HUES48 (cell line): ENCODE measurements at regions not wholly inside any gene's neighbourhood (a gene's known extent, or its start where the extent isn't known, plus 50 kb on each side); places are given as distances from the start of the nearest gene placed in this dataset.

Experiments used
- H3K27ac ChIP-seq: one replicate; pipeline ENCODE4 v1.7.0; 2013; ENCODE audit warnings: low read depth, low read length, inconsistent platforms
- H3K27me3 ChIP-seq: 2 replicates; pipeline ENCODE4 v1.6.1; 2013; ENCODE audit warnings: mild to moderate bottlenecking, low read length; ENCODE audit not compliant: control insufficient read depth, insufficient read depth
- H3K36me3 ChIP-seq: 2 replicates; pipeline ENCODE4 v1.6.1; 2013; ENCODE audit warnings: low read length; ENCODE audit not compliant: control insufficient read depth, insufficient read depth
- H3K4me1 ChIP-seq: 2 replicates; pipeline ENCODE4 v1.6.1; 2013; ENCODE audit warnings: mild to moderate bottlenecking, low read length; ENCODE audit not compliant: control insufficient read depth, insufficient read depth
- H3K4me3 ChIP-seq: 2 replicates; pipeline ENCODE4 v1.5.1; 2013; ENCODE audit warnings: mild to moderate bottlenecking, low read depth, low read length
- H3K9ac ChIP-seq: 2 replicates; pipeline ENCODE4 v1.6.1; 2013; ENCODE audit warnings: mild to moderate bottlenecking, low read depth, low read length, moderate library complexity
- H3K9me3 ChIP-seq: 2 replicates; pipeline ENCODE4 v1.6.1; 2013; ENCODE audit warnings: low read length; ENCODE audit not compliant: control insufficient read depth, insufficient read depth

GRCh38 chr11:15793043-15793996 is 563.0 kb downstream of the SOX6 start:
- Histone ChIP-seq H3K4me3 (no peak overlapping the region), H3K9me3 (peaks cover 5% of the 10 kb centered on the region; the same call in 1 of the 2 replicates), H3K27me3 (no peaks in the 10 kb centered on the region), H3K9ac (no peak overlapping the region), H3K4me1 (no peaks in the 10 kb centered on the region), H3K27ac (no peak overlapping the region), H3K36me3 (no peaks in the 10 kb centered on the region)

GRCh38 chr11:15794361-15795150 is 561.8 kb downstream of the SOX6 start:
- Histone ChIP-seq H3K27ac (no peak overlapping the region), H3K4me3 (no peak overlapping the region), H3K27me3 (no peaks in the 10 kb centered on the region), H3K36me3 (no peaks in the 10 kb centered on the region), H3K9ac (no peak overlapping the region), H3K4me1 (no peaks in the 10 kb centered on the region), H3K9me3 (peaks cover 5% of the 10 kb centered on the region; the same call in 1 of the 2 replicates)

GRCh38 chr11:15795378-15795777 is 561.0 kb downstream of the SOX6 start:
- no peak overlapping the region for H3K4me3 ChIP-seq
- H3K4me1 ChIP-seq = no peaks in the 10 kb centered on the region
- H3K9me3 ChIP-seq = peaks cover 5% of the 10 kb centered on the region; the same call in 1 of the 2 replicates
- H3K36me3 ChIP-seq = no peaks in the 10 kb centered on the region
- H3K9ac ChIP-seq = no peak overlapping the region
- H3K27ac ChIP-seq = no peak overlapping the region
- no peaks in the 10 kb centered on the region for H3K27me3 ChIP-seq

- H3K36me3 ChIP-seq = no peaks in the 10 kb centered on the region
- no peak overlapping the region for H3K4me3 ChIP-seq
- H3K27me3 ChIP-seq = no peaks in the 10 kb centered on the region
- no peak overlapping the region for H3K9ac ChIP-seq
- H3K27ac ChIP-seq = no peak overlapping the region
- no peaks in the 10 kb centered on the region for H3K9me3 ChIP-seq
- H3K4me1 ChIP-seq = no peaks in the 10 kb centered on the region
Measured at GRCh38 chr11:15800111-15800800, 556.1 kb downstream of the SOX6 start.

GRCh38 chr11:15801126-15801525 is 555.2 kb downstream of the SOX6 start:
- Histone ChIP-seq H3K4me3 (no peak overlapping the region), H3K27ac (no peak overlapping the region), H3K9ac (no peak overlapping the region), H3K4me1 (no peaks in the 10 kb centered on the region), H3K36me3 (no peaks in the 10 kb centered on the region), H3K27me3 (no peaks in the 10 kb centered on the region), H3K9me3 (no peaks in the 10 kb centered on the region)

- H3K4me1 ChIP-seq = no peaks in the 10 kb centered on the region
- no peak overlapping the region for H3K27ac ChIP-seq
- H3K4me3 ChIP-seq = no peak overlapping the region
- H3K27me3 ChIP-seq = no peaks in the 10 kb centered on the region
- no peaks in the 10 kb centered on the region for H3K36me3 ChIP-seq
- H3K9me3 ChIP-seq = no peaks in the 10 kb centered on the region
- H3K9ac ChIP-seq = no peak overlapping the region
Measured at GRCh38 chr11:15801616-15802015, 554.7 kb downstream of the SOX6 start.

GRCh38 chr11:15805726-15806125 is 550.6 kb downstream of the SOX6 start:
- Histone ChIP-seq H3K9me3 (no peaks in the 10 kb centered on the region), H3K27me3 (no peaks in the 10 kb centered on the region), H3K36me3 (no peaks in the 10 kb centered on the region), H3K4me1 (peaks cover 6% of the 10 kb centered on the region; the same call in 1 of the 2 replicates), H3K9ac (no peak overlapping the region), H3K4me3 (no peak overlapping the region), H3K27ac (no peak overlapping the region)

- Histone ChIP-seq H3K4me1 (peaks cover 6% of the 10 kb centered on the region; the same call in 1 of the 2 replicates), H3K27me3 (no peaks in the 10 kb centered on the region), H3K36me3 (no peaks in the 10 kb centered on the region), H3K4me3 (no peak overlapping the region), H3K9ac (no peak overlapping the region), H3K9me3 (no peaks in the 10 kb centered on the region), H3K27ac (no peak overlapping the region)
Measured at GRCh38 chr11:15806217-15806616, 550.1 kb downstream of the SOX6 start.

GRCh38 chr11:15807827-15808226 is 548.5 kb downstream of the SOX6 start:
- Histone ChIP-seq H3K4me3 (no peak overlapping the region), H3K4me1 (peaks cover 6% of the 10 kb centered on the region; the same call in 1 of the 2 replicates), H3K9ac (no peak overlapping the region), H3K27ac (no peak overlapping the region), H3K36me3 (no peaks in the 10 kb centered on the region), H3K9me3 (no peaks in the 10 kb centered on the region), H3K27me3 (no peaks in the 10 kb centered on the region)

GRCh38 chr11:15810082-15810481 is 546.3 kb downstream of the SOX6 start:
- H3K4me3 ChIP-seq = no peak overlapping the region
- H3K9me3 ChIP-seq = no peaks in the 10 kb centered on the region
- no peak overlapping the region for H3K27ac ChIP-seq
- peaks cover 6% of the 10 kb centered on the region; the same call in 1 of the 2 replicates for H3K4me1 ChIP-seq
- no peaks in the 10 kb centered on the region for H3K27me3 ChIP-seq
- H3K9ac ChIP-seq = no peak overlapping the region
- no peaks in the 10 kb centered on the region for H3K36me3 ChIP-seq
